Smooth muscle cell (in vitro differentiated cells): ENCODE measurements at regions not wholly inside any gene's neighbourhood (a gene's known extent, or its start where the extent isn't known, plus 50 kb on each side); places are given as distances from the start of the nearest gene placed in this dataset.

Source experiments
- DNase-seq: peaks from one replicate; lab custom pipeline; 2025; ENCODE audit not compliant: unreplicated experiment; lab: John Stamatoyannopoulos, UW
- H2AFZ ChIP-seq: fragments of 200-600 bp; sonication (generic); 2 replicates; pipeline ENCODE4 v1.6.0; 2016; ENCODE audit warnings: antibody characterized with exemption, low read depth, mild to moderate bottlenecking
- H3F3A ChIP-seq: fragments of 200-600 bp; sonication (generic); 2 replicates; pipeline ENCODE4 v1.6.0; 2017; ENCODE audit warnings: antibody characterized with exemption, low read depth
- H3K27ac ChIP-seq: fragments of 200-600 bp; sonication (generic); 2 replicates; pipeline ENCODE4 v1.5.1; 2016; ENCODE audit warnings: low read depth, mild to moderate bottlenecking
- H3K27me3 ChIP-seq: fragments of 200-600 bp; sonication (generic); 2 replicates; pipeline ENCODE4 v1.6.1; 2016; ENCODE audit warnings: low read depth, mild to moderate bottlenecking
- H3K36me3 ChIP-seq: fragments of 200-600 bp; sonication (generic); 2 replicates; pipeline ENCODE4 v1.5.1; 2016; ENCODE audit warnings: low read depth
- H3K4me1 ChIP-seq: fragments of 200-600 bp; sonication (generic); 2 replicates; pipeline ENCODE4 v1.5.1; 2016; ENCODE audit warnings: low read depth
- H3K4me2 ChIP-seq: fragments of 200-600 bp; sonication (generic); 2 replicates; pipeline ENCODE4 v1.6.0; 2016; ENCODE audit warnings: mild to moderate bottlenecking
- H3K4me3 ChIP-seq: fragments of 200-600 bp; sonication (generic); 2 replicates; pipeline ENCODE4 v1.5.1; 2016; ENCODE audit warnings: mild to moderate bottlenecking
- H3K79me2 ChIP-seq: fragments of 200-600 bp; sonication (generic); 2 replicates; pipeline ENCODE4 v1.6.0; 2016; ENCODE audit warnings: low read depth, mild to moderate bottlenecking
- H3K9ac ChIP-seq: fragments of 200-600 bp; sonication (generic); 2 replicates; pipeline ENCODE4 v1.6.0; 2016; ENCODE audit warnings: low read depth
- H3K9me3 ChIP-seq: fragments of 200-600 bp; sonication (generic); replicated peaks from 2 replicates; pipeline ENCODE4 v1.5.1; 2016; ENCODE audit warnings: low read depth
- H4K20me1 ChIP-seq: fragments of 200-600 bp; sonication (generic); 2 replicates; pipeline ENCODE4 v1.6.0; 2016; ENCODE audit warnings: low read depth
- WGBS: methylation state at CpG from one replicate; pipeline ENCODE4 v1.1.7; 2016; ENCODE audit warnings: low lambda C conversion rate; 5-methylcytosine and 5-hydroxymethylcytosine counted together
- TF ChIP-seq, protein P1 (sequence below): fragments of 200-600 bp; sonication (generic); IDR thresholded peaks from 2 replicates; pipeline ENCODE4 v1.5.1; 2017; ENCODE audit warnings: borderline replicate concordance, mild to moderate bottlenecking, antibody characterized with exemption; ENCODE audit not compliant: insufficient read depth, poor library complexity, severe bottlenecking

DNA sequence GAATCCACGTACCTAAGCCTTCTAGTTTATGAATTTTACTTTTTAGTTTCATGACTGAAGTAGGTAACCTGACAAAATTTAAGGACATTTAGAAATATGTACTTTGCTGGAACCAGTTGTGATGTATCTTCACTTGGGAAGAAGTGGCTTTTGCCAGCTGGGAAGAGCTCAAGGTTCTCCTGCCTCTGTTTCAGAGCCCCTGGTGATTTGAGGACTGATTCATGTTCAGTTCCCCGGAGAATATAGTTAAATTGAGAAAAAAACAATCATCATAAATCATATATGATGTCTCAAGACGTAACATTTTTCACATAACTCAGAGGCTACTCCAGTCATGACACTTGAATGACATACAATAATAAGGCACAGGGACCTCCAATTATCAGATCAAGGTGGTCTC, 473.4 kb downstream of the EPHA3 start:
- no peak for DNase-seq
- Histone ChIP-seq H4K20me1 (no peaks in the 10 kb centered on the region), H3K79me2 (no peaks in the 10 kb centered on the region), H3K4me1 (no peaks in the 10 kb centered on the region), H3K4me2 (no peak overlapping the region), H3F3A (no peaks in the 10 kb centered on the region), H3K4me3 (no peak overlapping the region), H3K9me3 (no peaks in the 10 kb centered on the region), H3K27me3 (peaks cover 34% of the 10 kb centered on the region), H3K27ac (no peak overlapping the region), H2AFZ (no peak overlapping the region), H3K9ac (no peak overlapping the region), H3K36me3 (no peaks in the 10 kb centered on the region)
- 83% methylated on average over 3 of the region's 3 CpGs for WGBS
- TF ChIP-seq, protein P1, sequence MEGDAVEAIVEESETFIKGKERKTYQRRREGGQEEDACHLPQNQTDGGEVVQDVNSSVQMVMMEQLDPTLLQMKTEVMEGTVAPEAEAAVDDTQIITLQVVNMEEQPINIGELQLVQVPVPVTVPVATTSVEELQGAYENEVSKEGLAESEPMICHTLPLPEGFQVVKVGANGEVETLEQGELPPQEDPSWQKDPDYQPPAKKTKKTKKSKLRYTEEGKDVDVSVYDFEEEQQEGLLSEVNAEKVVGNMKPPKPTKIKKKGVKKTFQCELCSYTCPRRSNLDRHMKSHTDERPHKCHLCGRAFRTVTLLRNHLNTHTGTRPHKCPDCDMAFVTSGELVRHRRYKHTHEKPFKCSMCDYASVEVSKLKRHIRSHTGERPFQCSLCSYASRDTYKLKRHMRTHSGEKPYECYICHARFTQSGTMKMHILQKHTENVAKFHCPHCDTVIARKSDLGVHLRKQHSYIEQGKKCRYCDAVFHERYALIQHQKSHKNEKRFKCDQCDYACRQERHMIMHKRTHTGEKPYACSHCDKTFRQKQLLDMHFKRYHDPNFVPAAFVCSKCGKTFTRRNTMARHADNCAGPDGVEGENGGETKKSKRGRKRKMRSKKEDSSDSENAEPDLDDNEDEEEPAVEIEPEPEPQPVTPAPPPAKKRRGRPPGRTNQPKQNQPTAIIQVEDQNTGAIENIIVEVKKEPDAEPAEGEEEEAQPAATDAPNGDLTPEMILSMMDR = no peak

DNA sequence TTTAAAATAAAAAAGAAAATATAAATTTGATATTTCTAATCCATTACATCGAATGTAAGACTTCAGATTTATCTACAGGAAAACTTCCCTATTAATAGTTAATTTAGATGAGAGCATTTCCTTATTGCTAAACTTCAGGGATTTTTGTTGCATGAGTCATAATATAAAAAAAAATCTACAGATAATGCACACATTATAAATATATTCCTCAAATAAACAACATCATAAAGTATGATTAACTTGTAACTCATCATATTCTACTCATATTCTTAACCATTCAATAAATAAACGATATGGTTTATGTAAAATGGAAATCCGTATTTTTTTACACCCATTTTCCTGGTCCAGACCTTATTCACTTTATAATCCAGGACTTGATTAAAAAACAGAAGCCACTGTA, 477.0 kb downstream of the EPHA3 start:
- Histone ChIP-seq H3K4me3 (no peak overlapping the region), H3F3A (no peaks in the 10 kb centered on the region), H4K20me1 (no peaks in the 10 kb centered on the region), H3K36me3 (no peaks in the 10 kb centered on the region), H3K79me2 (no peaks in the 10 kb centered on the region), H3K27ac (no peak overlapping the region), H3K27me3 (peaks cover 25% of the 10 kb centered on the region), H3K9me3 (no peaks in the 10 kb centered on the region), H2AFZ (no peak overlapping the region), H3K4me2 (no peak overlapping the region), H3K9ac (no peak overlapping the region), H3K4me1 (no peaks in the 10 kb centered on the region)
- TF ChIP-seq, protein P1 = no peak
- 87% methylated on average over 3 of the region's 3 CpGs for WGBS
- no peak for DNase-seq

DNA sequence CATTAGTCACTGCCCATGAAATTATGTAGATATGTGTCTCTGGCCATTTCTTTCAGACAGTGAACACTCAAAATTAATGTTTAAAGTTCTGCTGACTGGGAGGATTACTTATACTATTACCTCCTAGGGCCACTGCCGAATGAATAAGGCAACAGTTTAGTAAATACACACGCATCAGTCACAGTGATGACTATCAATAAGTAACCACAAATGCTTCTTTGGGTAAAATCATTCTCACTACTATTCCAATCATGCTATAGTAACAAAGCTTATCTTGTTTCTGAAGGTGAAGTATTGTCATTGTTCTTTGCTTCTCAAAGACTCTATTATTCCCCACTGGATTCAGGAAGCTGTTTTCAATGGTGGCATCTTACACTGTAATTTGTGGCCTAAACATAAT, 478.8 kb downstream of the EPHA3 start:
- no peaks in the 10 kb centered on the region for H4K20me1 ChIP-seq
- H3K9ac ChIP-seq = no peak overlapping the region
- no peaks in the 10 kb centered on the region for H3K36me3 ChIP-seq
- H3K4me3 ChIP-seq = no peak overlapping the region
- 75% methylated on average over 2 of the region's 2 CpGs for WGBS
- no peaks in the 10 kb centered on the region for H3K79me2 ChIP-seq
- H3K27me3 ChIP-seq = peaks cover 8% of the 10 kb centered on the region
- DNase-seq = no peak
- H3K27ac ChIP-seq = no peak overlapping the region
- no peaks in the 10 kb centered on the region for H3F3A ChIP-seq
- H3K9me3 ChIP-seq = no peaks in the 10 kb centered on the region
- no peak overlapping the region for H3K4me2 ChIP-seq
- TF ChIP-seq, protein P1 = no peak
- no peaks in the 10 kb centered on the region for H3K4me1 ChIP-seq
- no peak overlapping the region for H2AFZ ChIP-seq

DNA sequence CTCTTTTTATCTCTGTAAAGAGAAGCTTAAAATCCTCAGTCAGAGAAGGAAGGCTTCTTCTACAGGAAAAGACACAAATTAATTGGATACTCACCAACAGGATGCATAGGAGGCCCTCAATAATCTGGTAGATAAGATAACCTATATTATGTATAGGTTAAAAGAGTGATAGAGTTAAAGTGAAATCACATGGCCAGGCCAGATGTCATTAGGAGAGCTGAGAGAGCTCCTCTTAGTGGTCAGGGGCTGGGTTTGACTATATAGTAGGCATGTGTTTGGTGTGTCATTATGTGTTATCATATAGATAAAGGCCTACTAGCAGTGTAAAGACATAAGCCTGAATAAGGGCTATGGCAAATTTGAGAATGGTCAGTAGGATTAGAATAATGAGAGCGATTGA, 479.3 kb downstream of the EPHA3 start:
- H4K20me1 ChIP-seq = no peaks in the 10 kb centered on the region
- no peaks in the 10 kb centered on the region for H3K9me3 ChIP-seq
- no peak overlapping the region for H3K4me2 ChIP-seq
- H3K36me3 ChIP-seq = no peaks in the 10 kb centered on the region
- H3K79me2 ChIP-seq = no peaks in the 10 kb centered on the region
- H3K27me3 ChIP-seq = peaks cover 5% of the 10 kb centered on the region
- H3F3A ChIP-seq = no peaks in the 10 kb centered on the region
- no peaks in the 10 kb centered on the region for H3K4me1 ChIP-seq
- no peak overlapping the region for H3K4me3 ChIP-seq
- WGBS = 91% methylated on average over 1 of the region's 1 CpG
- no peak for DNase-seq
- H3K27ac ChIP-seq = no peak overlapping the region
- no peak overlapping the region for H2AFZ ChIP-seq
- TF ChIP-seq, protein P1 = no peak
- H3K9ac ChIP-seq = no peak overlapping the region
